ENCODE measurements at regions not wholly inside any gene's neighbourhood (a gene's known extent, or its start where the extent isn't known, plus 50 kb on each side); places are given as distances from the start of the nearest gene placed in this dataset.
"Not testable (repeated sequence)": the region's sequence is repeated elsewhere in the genome, so short reads cannot be mapped to it uniquely, and the experiment has no call there.

- Histone ChIP-seq H3K36me3 (no peaks in the 10 kb centered on the region), H3K4me3 (no peak overlapping the region), H3K27ac (replicated peaks) (no peak overlapping the region), H3K9me3 (replicated peaks) (no peaks in the 10 kb centered on the region), H3K4me1 (no peaks in the 10 kb centered on the region), H3K27me3 (ENCODE audit: low read depth) (no peaks in the 10 kb centered on the region)
- intact Hi-C loops (cut with micrococcal nuclease) = no loop called here
- DNase-seq = no peak
- TF ChIP-seq, protein P1, sequence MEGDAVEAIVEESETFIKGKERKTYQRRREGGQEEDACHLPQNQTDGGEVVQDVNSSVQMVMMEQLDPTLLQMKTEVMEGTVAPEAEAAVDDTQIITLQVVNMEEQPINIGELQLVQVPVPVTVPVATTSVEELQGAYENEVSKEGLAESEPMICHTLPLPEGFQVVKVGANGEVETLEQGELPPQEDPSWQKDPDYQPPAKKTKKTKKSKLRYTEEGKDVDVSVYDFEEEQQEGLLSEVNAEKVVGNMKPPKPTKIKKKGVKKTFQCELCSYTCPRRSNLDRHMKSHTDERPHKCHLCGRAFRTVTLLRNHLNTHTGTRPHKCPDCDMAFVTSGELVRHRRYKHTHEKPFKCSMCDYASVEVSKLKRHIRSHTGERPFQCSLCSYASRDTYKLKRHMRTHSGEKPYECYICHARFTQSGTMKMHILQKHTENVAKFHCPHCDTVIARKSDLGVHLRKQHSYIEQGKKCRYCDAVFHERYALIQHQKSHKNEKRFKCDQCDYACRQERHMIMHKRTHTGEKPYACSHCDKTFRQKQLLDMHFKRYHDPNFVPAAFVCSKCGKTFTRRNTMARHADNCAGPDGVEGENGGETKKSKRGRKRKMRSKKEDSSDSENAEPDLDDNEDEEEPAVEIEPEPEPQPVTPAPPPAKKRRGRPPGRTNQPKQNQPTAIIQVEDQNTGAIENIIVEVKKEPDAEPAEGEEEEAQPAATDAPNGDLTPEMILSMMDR (IDR thresholded peaks at IDR 0.05; ENCODE audit: borderline replicate concordance) = no peak
These were observed 785.2 kb downstream of the KCNA4 start for GRCh38 chr11:29231586-29231985.

GRCh38 chr11:29227811-29228210, 789.0 kb downstream of the KCNA4 start:
- Histone ChIP-seq H3K36me3 (no peaks in the 10 kb centered on the region), H3K9me3 (replicated peaks) (peaks cover 12% of the 10 kb centered on the region), H3K4me1 (no peaks in the 10 kb centered on the region), H3K4me3 (no peak overlapping the region), H3K27me3 (ENCODE audit: low read depth) (no peaks in the 10 kb centered on the region), H3K27ac (replicated peaks) (no peak overlapping the region)
- TF ChIP-seq, protein P1 (IDR thresholded peaks at IDR 0.05; ENCODE audit: borderline replicate concordance) = no peak
- intact Hi-C loops (cut with micrococcal nuclease) = no loop called here
- no peak for DNase-seq

- Histone ChIP-seq H3K27me3 (ENCODE audit: low read depth) (no peaks in the 10 kb centered on the region), H3K4me3 (no peak overlapping the region), H3K4me1 (no peaks in the 10 kb centered on the region), H3K36me3 (no peaks in the 10 kb centered on the region), H3K27ac (replicated peaks) (no peak overlapping the region), H3K9me3 (replicated peaks) (peaks cover 40% of the 10 kb centered on the region)
- TF ChIP-seq, protein P1 (IDR thresholded peaks at IDR 0.05; ENCODE audit: borderline replicate concordance) = no peak
- intact Hi-C loops (cut with micrococcal nuclease) = no loop called here
- DNase-seq = no peak
These were observed 792.0 kb downstream of the KCNA4 start for GRCh38 chr11:29224739-29225384.

DNA sequence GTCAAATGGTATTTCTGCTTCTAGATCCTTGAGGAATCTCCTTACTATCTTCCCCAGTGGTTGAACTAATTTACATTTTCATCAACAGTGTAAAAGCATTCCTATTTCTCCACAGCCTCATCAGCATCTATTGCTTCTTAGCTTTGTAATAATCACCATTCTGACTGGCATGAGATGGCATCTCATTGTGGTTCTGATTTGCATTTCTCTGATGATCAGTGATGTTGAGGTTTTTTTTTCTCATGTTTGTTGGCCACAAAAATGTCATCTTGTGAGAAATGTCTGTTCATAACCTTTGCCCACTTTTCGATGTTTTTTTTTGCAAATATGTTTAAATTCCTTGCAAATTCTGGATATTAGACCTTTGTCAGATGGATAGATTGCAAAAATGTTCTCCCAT, 797.3 kb downstream of the KCNA4 start:
- H3K36me3 ChIP-seq; intact Hi-C loops (cut with micrococcal nuclease); H3K27ac ChIP-seq (replicated peaks); H3K4me3 ChIP-seq; DNase-seq; H3K4me1 ChIP-seq; H3K27me3 ChIP-seq (ENCODE audit: low read depth): not testable (repeated sequence)
- peaks cover 53% of the 10 kb centered on the region for H3K9me3 ChIP-seq (replicated peaks)

DNA sequence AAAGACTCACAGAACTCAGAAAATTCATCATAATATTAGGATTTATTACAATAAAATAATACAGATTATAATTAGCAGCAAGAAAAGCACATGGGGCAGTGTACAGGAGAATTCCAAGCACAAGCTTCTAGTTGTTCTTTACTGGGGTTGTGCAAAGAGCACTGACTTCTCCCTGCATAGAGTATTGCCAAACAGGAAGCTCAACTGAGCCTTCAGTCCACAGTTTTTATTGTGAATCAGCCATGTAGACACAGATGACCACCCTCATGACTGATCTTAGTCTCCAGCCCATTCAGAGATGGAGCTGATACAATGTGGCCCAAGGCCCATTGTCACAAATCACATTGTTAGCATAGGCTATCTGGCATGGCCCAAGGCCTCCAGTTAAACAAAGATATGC, 798.9 kb downstream of the KCNA4 start:
- Histone ChIP-seq H3K27ac (replicated peaks) (no peak overlapping the region), H3K4me3 (no peak overlapping the region), H3K27me3 (ENCODE audit: low read depth) (no peaks in the 10 kb centered on the region), H3K9me3 (replicated peaks) (peaks cover 42% of the 10 kb centered on the region), H3K4me1 (no peaks in the 10 kb centered on the region), H3K36me3 (no peaks in the 10 kb centered on the region)
- no peak for DNase-seq
- intact Hi-C loops (cut with micrococcal nuclease) = no loop called here
- TF ChIP-seq, protein P1 (IDR thresholded peaks at IDR 0.05; ENCODE audit: borderline replicate concordance) = no peak

GRCh38 chr11:29214833-29215232, 802.0 kb downstream of the KCNA4 start:
- no peak for DNase-seq
- H3K36me3 ChIP-seq = no peaks in the 10 kb centered on the region
- TF ChIP-seq, protein P1 (IDR thresholded peaks at IDR 0.05; ENCODE audit: borderline replicate concordance) = no peak
- H3K27me3 ChIP-seq (ENCODE audit: low read depth) = no peaks in the 10 kb centered on the region
- peaks cover 12% of the 10 kb centered on the region for H3K9me3 ChIP-seq (replicated peaks)
- no peaks in the 10 kb centered on the region for H3K4me1 ChIP-seq
- H3K4me3 ChIP-seq = no peak overlapping the region
- no peak overlapping the region for H3K27ac ChIP-seq (replicated peaks)
- intact Hi-C loops (cut with micrococcal nuclease) = no loop called here

Data from left ventricle myocardium inferior (tissue), 1 donor.